ENCODE measurements at regions not wholly inside any gene's neighbourhood (a gene's known extent, or its start where the extent isn't known, plus 50 kb on each side); places are given as distances from the start of the nearest gene placed in this dataset.

- peaks cover 6% of the 10 kb centered on the region for H3K9me3 ChIP-seq (ENCODE audit: severe bottlenecking)
- H3K4me1 ChIP-seq (ENCODE audit: insufficient read depth, poor library complexity, severe bottlenecking): no peaks in the 10 kb centered on the region
- TF ChIP-seq CTCF (IDR thresholded peaks at IDR 0.05; ENCODE audit: poor library complexity, severe bottlenecking): no peak
- DNase-seq (ENCODE audit: low spot score) (no peak), ATAC-seq (ENCODE audit: low read depth) (no peak)
- no peak overlapping the region for H3K4me3 ChIP-seq (ENCODE audit: severe bottlenecking)
- H3K27ac ChIP-seq (ENCODE audit: poor library complexity, severe bottlenecking): no peak overlapping the region
- no peaks in the 10 kb centered on the region for H3K36me3 ChIP-seq (ENCODE audit: low read depth)
- no peaks in the 10 kb centered on the region for H3K27me3 ChIP-seq (ENCODE audit: insufficient read depth, poor library complexity, severe bottlenecking)
Measured at GRCh38 chr4:22573198-22573597, 57.3 kb upstream of the ADGRA3 start.

GRCh38 chr4:22573641-22574040 is 57.8 kb upstream of the ADGRA3 start:
- no peaks in the 10 kb centered on the region for H3K36me3 ChIP-seq (ENCODE audit: low read depth)
- TF ChIP-seq CTCF (IDR thresholded peaks at IDR 0.05; ENCODE audit: poor library complexity, severe bottlenecking): no peak
- no peak overlapping the region for H3K27ac ChIP-seq (ENCODE audit: poor library complexity, severe bottlenecking)

GRCh38 chr4:22574424-22574823 is 58.6 kb upstream of the ADGRA3 start:
- no peak overlapping the region for H3K4me3 ChIP-seq (ENCODE audit: severe bottlenecking)
- H3K9me3 ChIP-seq (ENCODE audit: severe bottlenecking): peaks cover 6% of the 10 kb centered on the region
- no peak overlapping the region for H3K27ac ChIP-seq (ENCODE audit: poor library complexity, severe bottlenecking)
- TF ChIP-seq CTCF (IDR thresholded peaks at IDR 0.05; ENCODE audit: poor library complexity, severe bottlenecking): no peak
- no peak for ATAC-seq (ENCODE audit: low read depth)
- H3K4me1 ChIP-seq (ENCODE audit: insufficient read depth, poor library complexity, severe bottlenecking): no peaks in the 10 kb centered on the region
- no peak for DNase-seq (ENCODE audit: low spot score)
- H3K27me3 ChIP-seq (ENCODE audit: insufficient read depth, poor library complexity, severe bottlenecking): no peaks in the 10 kb centered on the region
- no peaks in the 10 kb centered on the region for H3K36me3 ChIP-seq (ENCODE audit: low read depth)

More at GRCh38 chr4:22573641-22574040, 57.8 kb upstream of the ADGRA3 start:
- Histone ChIP-seq H3K27me3 (ENCODE audit: insufficient read depth, poor library complexity, severe bottlenecking) (no peaks in the 10 kb centered on the region), H3K4me1 (ENCODE audit: insufficient read depth, poor library complexity, severe bottlenecking) (no peaks in the 10 kb centered on the region), H3K9me3 (ENCODE audit: severe bottlenecking) (peaks cover 6% of the 10 kb centered on the region), H3K4me3 (ENCODE audit: severe bottlenecking) (no peak overlapping the region)
- ATAC-seq (ENCODE audit: low read depth): no peak
- DNase-seq (ENCODE audit: low spot score): no peak

GRCh38 chr4:22574880-22575279 is 59.0 kb upstream of the ADGRA3 start:
- no peaks in the 10 kb centered on the region for H3K27me3 ChIP-seq (ENCODE audit: insufficient read depth, poor library complexity, severe bottlenecking)
- H3K4me3 ChIP-seq (ENCODE audit: severe bottlenecking): no peak overlapping the region
- TF ChIP-seq CTCF (IDR thresholded peaks at IDR 0.05; ENCODE audit: poor library complexity, severe bottlenecking): no peak
- ATAC-seq (ENCODE audit: low read depth): no peak
- H3K36me3 ChIP-seq (ENCODE audit: low read depth): no peaks in the 10 kb centered on the region
- no peaks in the 10 kb centered on the region for H3K4me1 ChIP-seq (ENCODE audit: insufficient read depth, poor library complexity, severe bottlenecking)
- no peak overlapping the region for H3K27ac ChIP-seq (ENCODE audit: poor library complexity, severe bottlenecking)
- no peak for DNase-seq (ENCODE audit: low spot score)
- H3K9me3 ChIP-seq (ENCODE audit: severe bottlenecking): peaks cover 3% of the 10 kb centered on the region

- no peaks in the 10 kb centered on the region for H3K36me3 ChIP-seq (ENCODE audit: low read depth)
- ATAC-seq (ENCODE audit: low read depth) (no peak), DNase-seq (ENCODE audit: low spot score) (no peak)
- no peak for TF ChIP-seq CTCF (IDR thresholded peaks at IDR 0.05; ENCODE audit: poor library complexity, severe bottlenecking)
- H3K27me3 ChIP-seq (ENCODE audit: insufficient read depth, poor library complexity, severe bottlenecking): no peaks in the 10 kb centered on the region
- H3K4me1 ChIP-seq (ENCODE audit: insufficient read depth, poor library complexity, severe bottlenecking): no peaks in the 10 kb centered on the region
- no peak overlapping the region for H3K4me3 ChIP-seq (ENCODE audit: severe bottlenecking)
- H3K27ac ChIP-seq (ENCODE audit: poor library complexity, severe bottlenecking): no peak overlapping the region
- no peaks in the 10 kb centered on the region for H3K9me3 ChIP-seq (ENCODE audit: severe bottlenecking)
Measured at GRCh38 chr4:22587253-22587652, 71.4 kb upstream of the ADGRA3 start.

All from RWPE2 (cell line).